ENCODE measurements at regions not wholly inside any gene's neighbourhood (a gene's known extent, or its start where the extent isn't known, plus 50 kb on each side); places are given as distances from the start of the nearest gene placed in this dataset.

- Histone ChIP-seq H3K79me1 (ENCODE audit: insufficient read depth, low read depth, low read length, poor library complexity, severe bottlenecking) (no peaks in the 10 kb centered on the region), H3K79me2 (ENCODE audit: insufficient read depth, low read length) (no peaks in the 10 kb centered on the region), H3K4me2 (ENCODE audit: insufficient read depth, insufficient read length, low read length) (no peak overlapping the region), H2BK15ac (ENCODE audit: low read depth, low read length) (no peak overlapping the region), H2BK20ac (ENCODE audit: low read depth, low read length, poor library complexity, severe bottlenecking) (no peak overlapping the region), H2BK120ac (ENCODE audit: low read depth, low read length, poor library complexity, severe bottlenecking) (no peak overlapping the region), H3K18ac (ENCODE audit: insufficient read length, low read depth, low read length) (no peak overlapping the region), H3T11ph (ENCODE audit: low read length) (no peak overlapping the region), H2AFZ (ENCODE audit: low read length) (no peak overlapping the region), H3K9ac (ENCODE audit: extremely low read depth, insufficient read length, low read length) (no peak overlapping the region), H3K23ac (ENCODE audit: insufficient read length, low read depth, low read length) (no peak overlapping the region), H3K27me3 (ENCODE audit: insufficient read depth, low read length) (no peaks in the 10 kb centered on the region), H3K14ac (ENCODE audit: insufficient read depth, low read length) (no peak overlapping the region), H3K4me1 (ENCODE audit: insufficient read depth, low read length) (no peaks in the 10 kb centered on the region), H2AK5ac (ENCODE audit: insufficient read length, low read length) (no peak overlapping the region), H3K56ac (ENCODE audit: insufficient read length, low read depth, low read length) (no peak overlapping the region), H3K27ac (ENCODE audit: insufficient read length, low read depth, low read length) (no peak overlapping the region), H3K9me3 (ENCODE audit: control insufficient read depth, low read depth, low read length) (no peaks in the 10 kb centered on the region), H4K91ac (ENCODE audit: insufficient read length, low read depth, low read length) (no peak overlapping the region), H3K4ac (ENCODE audit: low read depth, low read length) (no peak overlapping the region), H3K23me2 (ENCODE audit: insufficient read length, low read depth, low read length, poor library complexity, severe bottlenecking) (no peaks in the 10 kb centered on the region), H4K20me1 (ENCODE audit: control insufficient read depth, insufficient read depth, insufficient read length) (no peaks in the 10 kb centered on the region), H2BK12ac (ENCODE audit: insufficient read length, low read depth, low read length) (no peak overlapping the region), H4K8ac (replicated peaks; ENCODE audit: insufficient read length, low read depth, low read length) (no peak overlapping the region), H4K5ac (ENCODE audit: insufficient read length, low read depth, low read length) (no peak overlapping the region), H2BK5ac (ENCODE audit: insufficient read length, low read length) (no peak overlapping the region)
- Mint-ChIP-seq H3K27me3 (ENCODE audit: low read depth) (peaks cover 20% of the 10 kb centered on the region), H3K36me3 (ENCODE audit: insufficient read depth in 1 of 3, low read depth in 3 of 3) (no peaks in the 10 kb centered on the region), H3K4me1 (peaks cover 6% of the 10 kb centered on the region in 2 experiments; a peak in 3 of 4 replicates), H3K4me3 (no peak overlapping the region), H3K9me3 (no peaks in the 10 kb centered on the region), H3K27ac (no peak overlapping the region)
- no CpG with 5 or more reads among the region's 4 CpGs for WGBS (ENCODE audit: extremely low coverage, insufficient read length, low lambda C conversion rate)
- TF ChIP-seq CTCF (conservative IDR thresholded peaks at IDR 0.05): no peak
- DNase-seq: no peak
Measured at GRCh38 chr9:87140142-87140541, 192.8 kb upstream of the GAS1 start.
